Esophagus squamous epithelium (tissue), 5 donors: ENCODE measurements at regions not wholly inside any gene's neighbourhood (a gene's known extent, or its start where the extent isn't known, plus 50 kb on each side); places are given as distances from the start of the nearest gene placed in this dataset.

Experiments
- DNase-seq: peaks from one replicate; lab custom pipeline; 2025; lab: John Stamatoyannopoulos, UW
- H3K27ac ChIP-seq, 4 donors: fragments of 200-600 bp; sonication (generic); one replicate each; pipeline ENCODE4 v1.5.1; 2016 to 2019; ENCODE audit warnings: mild to moderate bottlenecking in 1 of 4
- H3K27me3 ChIP-seq, 4 donors: fragments of 200-600 bp; sonication (generic); 1 replicate in 3 of 4; 2 replicates in 1 of 4; pipeline versions ENCODE4 v1.5.1 to v1.6.0; 2017 to 2021; ENCODE audit warnings: antibody characterized with exemption in 1 of 4
- H3K36me3 ChIP-seq, 3 donors: fragments of 200-600 bp; sonication (generic); one replicate each; pipeline ENCODE4 v1.5.1; 2016 to 2019
- H3K4me1 ChIP-seq, 3 donors: fragments of 200-600 bp; sonication (generic); one replicate each; pipeline ENCODE4 v1.5.1; 2017 to 2019
- H3K4me3 ChIP-seq, 4 donors: fragments of 200-600 bp; sonication (generic); 1 replicate in 3 of 4; 2 replicates in 1 of 4; pipeline ENCODE4 v1.5.1; 2016 to 2019; ENCODE audit warnings: mild to moderate bottlenecking in 2 of 4, moderate library complexity in 1 of 4
- H3K9me3 ChIP-seq, 3 donors: fragments of 200-600 bp; sonication (generic); one replicate each; pipeline ENCODE4 v1.5.1; 2016 to 2019
- CTCF ChIP-seq, 6 experiments: fragments of 450-650 bp in 4 of 6; fragments of 200-600 bp in 2 of 6; sonication (generic) in 2 of 6; IDR thresholded peaks; one replicate each; pipeline ENCODE4 v1.5.1; 2016 to 2019; ENCODE audit warnings: antibody characterized with exemption in 6 of 6, mild to moderate bottlenecking in 4 of 6, moderate library complexity in 4 of 6
- POLR2A ChIP-seq, 4 donors: fragments of 450-650 bp; IDR thresholded peaks; one replicate each; pipeline ENCODE4 v1.6.1; 2017; ENCODE audit warnings: antibody characterized with exemption in 4 of 4, mild to moderate bottlenecking in 4 of 4, moderate library complexity in 3 of 4
- WGBS, 2 donors: methylation state at CpG; one replicate each; pipeline ENCODE4 v1.1.5; 2018; 5-methylcytosine and 5-hydroxymethylcytosine counted together
- intact Hi-C: fragments of 100-400 bp; cut with DNase I; formaldehyde crosslinking; loops from one replicate; pipeline ENCODE4 v1.15.0; 2022
- donor health status: DM: yes; HTN: yes; CAD: no.

- TF ChIP-seq POLR2A (IDR thresholded peaks at IDR 0.05): no peak
- TF ChIP-seq CTCF (IDR thresholded peaks at IDR 0.05): no peak
- Histone ChIP-seq H3K27me3 (no peaks in the 10 kb centered on the region), H3K4me3 (no peak overlapping the region), H3K36me3 (no peaks in the 10 kb centered on the region), H3K9me3 (no peaks in the 10 kb centered on the region), H3K4me1 (no peaks in the 10 kb centered on the region), H3K27ac (no peak overlapping the region)
- 46 to 60% methylated on average over 2 of the region's 2 CpGs for WGBS, 2 donors
- no peak for DNase-seq
- intact Hi-C loops: no loop called here
These were observed 352.8 kb upstream of the SYNCRIP start for GRCh38 chr6:85995339-85996033.

DNA sequence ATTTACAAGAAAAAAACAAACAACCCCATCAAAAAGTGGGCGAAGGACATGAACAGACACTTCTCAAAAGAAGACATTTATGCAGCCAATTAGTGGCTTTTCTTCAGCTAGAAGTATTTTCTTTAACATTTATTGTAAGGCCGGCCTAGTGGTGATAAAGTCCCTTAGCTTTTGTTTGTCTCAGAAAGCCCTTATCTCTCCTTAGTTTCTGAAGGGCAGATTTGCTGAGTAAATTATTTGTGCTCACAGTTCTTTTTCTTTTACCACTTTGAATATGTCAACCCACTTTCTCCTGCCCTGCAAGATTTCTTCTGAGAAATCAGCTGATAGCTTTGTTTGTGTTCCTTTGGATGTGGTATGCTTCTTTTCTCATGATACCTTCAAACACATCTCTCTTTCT is 344.0 kb upstream of the SYNCRIP start:
- no peak overlapping the region for H3K4me3 ChIP-seq
- H3K27ac ChIP-seq: no peak overlapping the region
- intact Hi-C loops: no loop called here
- TF ChIP-seq POLR2A (IDR thresholded peaks at IDR 0.05): no peak
- no peak for TF ChIP-seq CTCF (IDR thresholded peaks at IDR 0.05)
- 66 to 94% methylated on average over 2 of the region's 2 CpGs for WGBS, 2 donors
- H3K4me1 ChIP-seq: no peaks in the 10 kb centered on the region
- no peaks in the 10 kb centered on the region for H3K36me3 ChIP-seq
- peaks cover 0 to 19% (median 0%) of the 10 kb centered on the region in 3 donors for H3K9me3 ChIP-seq
- no peaks in the 10 kb centered on the region for H3K27me3 ChIP-seq
- no peak for DNase-seq

- 36 to 38% methylated on average over 2 of the region's 2 CpGs for WGBS, 2 donors
- intact Hi-C loops: no loop called here
These were observed 340.5 kb upstream of the SYNCRIP start for GRCh38 chr6:85983032-85983659.

DNA sequence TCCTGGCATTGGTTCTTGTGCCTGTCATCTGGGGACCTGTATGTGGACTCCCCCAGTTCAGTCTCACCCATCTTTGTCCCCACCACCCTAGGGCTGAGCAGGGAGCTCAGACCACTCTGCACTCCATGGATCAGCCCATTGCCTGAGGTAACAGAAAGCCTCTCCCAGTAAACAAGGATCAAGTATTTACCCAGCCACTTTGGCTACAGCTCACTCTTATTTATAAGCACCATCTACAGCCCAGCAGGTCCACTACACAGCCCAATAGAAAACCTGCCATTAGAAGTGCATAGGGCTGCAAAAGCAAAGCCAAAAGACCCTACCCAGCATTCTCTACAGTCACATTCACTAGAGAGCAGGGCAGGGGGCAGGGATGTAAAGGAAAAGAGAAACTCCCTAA is 335.0 kb upstream of the SYNCRIP start:
- Histone ChIP-seq H3K9me3 (no peaks in the 10 kb centered on the region), H3K4me3 (no peak overlapping the region), H3K27me3 (no peaks in the 10 kb centered on the region), H3K4me1 (no peaks in the 10 kb centered on the region), H3K36me3 (no peaks in the 10 kb centered on the region), H3K27ac (no peak overlapping the region)
- no peak for TF ChIP-seq POLR2A (IDR thresholded peaks at IDR 0.05)
- TF ChIP-seq CTCF (IDR thresholded peaks at IDR 0.05): no peak
- DNase-seq: no peak
- intact Hi-C loops: no loop called here

More at GRCh38 chr6:85983032-85983659, 340.5 kb upstream of the SYNCRIP start:
- TF ChIP-seq POLR2A (IDR thresholded peaks at IDR 0.05) (no peak), CTCF (IDR thresholded peaks at IDR 0.05) (no peak)
- no peak overlapping the region for H3K27ac ChIP-seq
- DNase-seq: no peak
- H3K9me3 ChIP-seq: peaks cover 0 to 12% (median 0%) of the 10 kb centered on the region in 3 donors
- no peak overlapping the region for H3K4me3 ChIP-seq
- no peaks in the 10 kb centered on the region for H3K27me3 ChIP-seq
- no peaks in the 10 kb centered on the region for H3K4me1 ChIP-seq
- no peaks in the 10 kb centered on the region for H3K36me3 ChIP-seq

DNA sequence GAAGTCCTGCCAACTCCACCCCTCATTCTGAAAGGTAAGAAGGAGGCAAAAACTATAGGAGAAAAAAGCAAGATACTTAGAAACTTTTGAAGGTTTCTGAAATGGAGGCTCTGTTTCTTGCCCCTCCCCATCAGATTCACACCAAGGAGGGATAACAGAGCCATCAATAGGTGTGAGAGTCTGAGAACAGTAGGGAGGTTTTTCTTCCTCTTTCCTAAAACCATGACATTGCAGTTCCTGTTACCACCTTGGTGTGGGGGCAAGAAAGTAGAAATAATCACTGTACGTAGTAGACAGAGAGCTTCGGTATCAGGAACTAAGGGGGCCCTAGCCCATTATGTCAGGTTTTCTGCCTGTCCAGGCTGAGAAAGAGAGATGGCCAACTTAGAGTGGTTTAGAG is 333.3 kb upstream of the SYNCRIP start:
- Histone ChIP-seq H3K9me3 (no peaks in the 10 kb centered on the region), H3K27me3 (no peaks in the 10 kb centered on the region), H3K27ac (no peak overlapping the region), H3K4me1 (no peaks in the 10 kb centered on the region), H3K36me3 (no peaks in the 10 kb centered on the region), H3K4me3 (no peak overlapping the region)
- intact Hi-C loops: no loop called here
- no peak for DNase-seq
- no peak for TF ChIP-seq POLR2A (IDR thresholded peaks at IDR 0.05)
- 61 to 76% methylated on average over 2 of the region's 2 CpGs for WGBS, 2 donors
